DMS153 treated with DMSO at 0.1 percent for 48 hours (cell line): ENCODE measurements at regions not wholly inside any gene's neighbourhood (a gene's known extent, or its start where the extent isn't known, plus 50 kb on each side); places are given as distances from the start of the nearest gene placed in this dataset.
"Not testable (repeated sequence)": the region's sequence is repeated elsewhere in the genome, so short reads cannot be mapped to it uniquely, and the experiment has no call there.

ENCODE experiments used
- DNase-seq: peaks from one replicate; lab custom pipeline; 2025; ENCODE audit not compliant: unreplicated experiment; lab: John Stamatoyannopoulos, UW

- DNase-seq: not testable (repeated sequence)
These were observed 134.3 kb downstream of the CCDC71L start for GRCh38 chr7:106526617-106527016.

GRCh38 chr7:106524690-106525059 is 136.3 kb downstream of the CCDC71L start:
- DNase-seq: no peak

- DNase-seq: no peak
These were observed 137.5 kb downstream of the CCDC71L start for GRCh38 chr7:106523482-106523881.

GRCh38 chr7:106522696-106523095 is 138.3 kb downstream of the CCDC71L start:
- no peak for DNase-seq

GRCh38 chr7:106521541-106521940 is 139.4 kb downstream of the CCDC71L start:
- no peak for DNase-seq

GRCh38 chr7:106520962-106521514 is 139.9 kb downstream of the CCDC71L start:
- no peak for DNase-seq

GRCh38 chr7:106518967-106519366 is 142.0 kb downstream of the CCDC71L start:
- no peak for DNase-seq

GRCh38 chr7:106518239-106518638 is 142.7 kb downstream of the CCDC71L start:
- no peak for DNase-seq

- DNase-seq: no peak
These were observed 143.4 kb downstream of the CCDC71L start for GRCh38 chr7:106517508-106517907.

- no peak for DNase-seq
These were observed 145.6 kb downstream of the CCDC71L start for GRCh38 chr7:106515321-106515720.

- no peak for DNase-seq
These were observed 146.1 kb downstream of the CCDC71L start for GRCh38 chr7:106514881-106515280.

GRCh38 chr7:106512217-106512616 is 148.7 kb downstream of the CCDC71L start:
- no peak for DNase-seq

- DNase-seq: no peak
These were observed 156.3 kb downstream of the CCDC71L start for GRCh38 chr7:106504645-106505044.

GRCh38 chr7:106504207-106504606 is 156.8 kb downstream of the CCDC71L start:
- DNase-seq: no peak

GRCh38 chr7:106503626-106504025 is 157.3 kb downstream of the CCDC71L start:
- no peak for DNase-seq

GRCh38 chr7:106501605-106502580 is 159.1 kb downstream of the CCDC71L start:
- DNase-seq: no peak

- DNase-seq: no peak
These were observed 161.1 kb downstream of the CCDC71L start for GRCh38 chr7:106499897-106500296.

GRCh38 chr7:106498005-106498404 is 163.0 kb downstream of the CCDC71L start:
- not testable (repeated sequence) for DNase-seq

GRCh38 chr7:106493041-106493731 is 167.8 kb downstream of the CCDC71L start:
- peak; percentile 19 for DNase-seq

GRCh38 chr7:106488465-106488864 is 172.5 kb downstream of the CCDC71L start:
- no peak for DNase-seq

GRCh38 chr7:106487892-106488291 is 173.1 kb downstream of the CCDC71L start:
- DNase-seq: no peak

- no peak for DNase-seq
These were observed 174.6 kb downstream of the CCDC71L start for GRCh38 chr7:106486331-106486730.
